DOHH2 (cell line): ENCODE measurements at regions not wholly inside any gene's neighbourhood (a gene's known extent, or its start where the extent isn't known, plus 50 kb on each side); places are given as distances from the start of the nearest gene placed in this dataset.

Source experiments
- CTCF ChIP-seq: fragments of 200-600 bp; sonication (generic); IDR thresholded peaks from one replicate; pipeline ENCODE4 v1.5.1; 2014; ENCODE audit warnings: antibody characterized with exemption, mild to moderate bottlenecking, low read depth, low read length; ENCODE audit not compliant: poor library complexity, severe bottlenecking
- EZH2phosphoT487 ChIP-seq: fragments of 200-600 bp; sonication (generic); IDR thresholded peaks from 2 replicates; pipeline ENCODE4 v1.6.1; 2017; ENCODE audit warnings: borderline replicate concordance, mild to moderate bottlenecking, antibody characterized with exemption, low read length, moderate library complexity, mixed read lengths

- TF ChIP-seq CTCF (no peak), EZH2phosphoT487 (no peak)
These were observed 382.6 kb upstream of the ZNF804A start for GRCh38 chr2:184215745-184216144.
